GM23248 (cell line): ENCODE measurements at regions not wholly inside any gene's neighbourhood (a gene's known extent, or its start where the extent isn't known, plus 50 kb on each side); places are given as distances from the start of the nearest gene placed in this dataset.

Source experiments
- EZH2 ChIP-seq: fragments of 200-600 bp; sonication (generic); IDR thresholded peaks from 2 replicates; pipeline ENCODE4 v1.6.1; 2018; ENCODE audit warnings: antibody characterized with exemption, mild to moderate bottlenecking; ENCODE audit not compliant: insufficient read depth, poor library complexity, severe bottlenecking
- EZH2phosphoT487 ChIP-seq: fragments of 200-600 bp; sonication (generic); IDR thresholded peaks from 2 replicates; pipeline ENCODE4 v1.6.1; 2018; ENCODE audit warnings: antibody characterized with exemption, moderate library complexity, mild to moderate bottlenecking, low read depth; ENCODE audit not compliant: insufficient read depth

DNA sequence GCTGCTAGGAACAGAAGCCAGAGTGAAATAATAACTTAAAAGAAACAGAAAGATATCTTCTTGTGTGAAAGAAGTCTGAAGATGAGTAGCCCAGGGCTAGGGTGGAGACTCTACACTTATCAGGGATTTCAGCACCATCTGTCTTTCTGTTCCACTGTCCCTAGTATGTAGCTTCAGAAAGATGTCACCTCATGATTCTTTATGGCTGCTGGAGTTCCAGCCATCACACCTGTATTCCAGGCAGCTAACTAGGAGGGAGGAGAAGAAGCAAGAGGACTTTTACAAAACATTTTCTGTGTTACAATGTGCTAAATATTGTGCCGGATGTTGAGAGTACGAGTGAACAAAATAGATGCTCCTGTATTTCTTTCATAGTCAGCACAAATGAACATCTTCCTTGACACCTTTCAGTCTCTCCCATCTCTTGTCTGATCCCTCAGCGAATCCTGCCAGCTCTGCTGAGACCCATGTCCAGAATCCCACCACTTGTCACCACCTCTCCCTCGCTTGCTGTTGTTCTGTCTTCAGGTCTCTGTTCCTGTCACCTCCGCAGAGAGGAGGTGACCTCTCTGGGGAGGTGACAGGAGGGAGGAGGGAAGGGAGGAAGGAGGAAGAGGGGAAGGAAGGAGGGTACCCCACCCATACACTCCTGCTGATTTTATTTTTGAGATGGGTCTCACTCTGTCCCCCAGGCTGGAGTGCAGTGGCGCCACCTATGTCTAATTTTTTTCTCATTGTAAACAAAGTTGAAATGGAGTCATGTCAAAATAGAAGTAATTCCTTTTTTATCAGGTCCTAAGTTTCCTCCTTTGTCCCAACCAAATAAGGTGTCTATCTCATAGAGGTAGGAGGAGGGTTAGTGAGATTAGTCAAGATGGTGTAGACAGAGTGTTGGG lies 188.9 kb downstream of the TFAP2C start:
- TF ChIP-seq EZH2phosphoT487 (no peak), EZH2 (no peak)
